Erythroblast (primary cell): ENCODE measurements at regions not wholly inside any gene's neighbourhood (a gene's known extent, or its start where the extent isn't known, plus 50 kb on each side); places are given as distances from the start of the nearest gene placed in this dataset.

Experiments
- GATA1 ChIP-seq: IDR thresholded peaks from 2 replicates; pipeline ENCODE4 v1.6.1; 2011; ENCODE audit warnings: low read depth, mild to moderate bottlenecking, control low read depth, low read length, moderate library complexity
- POLR2A ChIP-seq: IDR thresholded peaks from 2 replicates; pipeline ENCODE4 v1.6.1; 2011; ENCODE audit warnings: mild to moderate bottlenecking, low read length

DNA sequence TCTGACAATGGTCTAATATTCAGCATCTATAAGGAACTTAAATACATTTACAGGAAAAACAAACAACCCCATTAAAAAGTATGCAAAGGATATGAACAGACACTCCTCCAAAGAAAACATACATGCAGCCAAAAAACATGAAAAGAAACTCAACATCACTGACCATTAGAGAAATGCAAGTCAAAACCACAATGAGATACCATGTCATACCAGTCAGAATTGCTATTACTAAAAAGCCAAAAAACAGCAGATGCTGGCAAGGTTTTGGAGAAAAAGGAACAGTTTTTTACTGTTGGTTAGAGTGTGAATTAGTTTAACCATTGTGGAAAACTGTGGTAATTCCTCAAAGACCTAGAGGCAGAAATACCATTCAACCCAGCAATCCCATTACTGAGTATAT, 339.0 kb upstream of the ADGRB3 start:
- TF ChIP-seq POLR2A: no peak
- TF ChIP-seq GATA1: no peak
